HG03139 (cell line): ENCODE measurements at regions not wholly inside any gene's neighbourhood (a gene's known extent, or its start where the extent isn't known, plus 50 kb on each side); places are given as distances from the start of the nearest gene placed in this dataset.
"Not testable (repeated sequence)": the region's sequence is repeated elsewhere in the genome, so short reads cannot be mapped to it uniquely, and the experiment has no call there.

Experiments used
- ATAC-seq: cut with Tn5 transposase; IDR thresholded peaks from one replicate; pipeline ENCODE4 v1.9.1; 2021; ENCODE audit not compliant: unreplicated experiment

- no peak for ATAC-seq
Measured at GRCh38 chr2:21331625-21332370, 208.0 kb downstream of the TDRD15 start.

- ATAC-seq: no peak
Measured at GRCh38 chr2:21332993-21333625, 209.3 kb downstream of the TDRD15 start.

- no peak for ATAC-seq
Measured at GRCh38 chr2:21333684-21334083, 209.9 kb downstream of the TDRD15 start.

GRCh38 chr2:21346984-21347383, 223.2 kb downstream of the TDRD15 start:
- ATAC-seq: no peak

GRCh38 chr2:21353879-21354679, 230.3 kb downstream of the TDRD15 start:
- no peak for ATAC-seq

GRCh38 chr2:21356086-21356856, 232.5 kb downstream of the TDRD15 start:
- ATAC-seq: no peak

- ATAC-seq: no peak
Measured at GRCh38 chr2:21356857-21357255, 233.1 kb downstream of the TDRD15 start.

GRCh38 chr2:21358976-21359375, 235.2 kb downstream of the TDRD15 start:
- ATAC-seq: no peak

- no peak for ATAC-seq
Measured at GRCh38 chr2:21361384-21361783, 237.6 kb downstream of the TDRD15 start.

GRCh38 chr2:21361957-21362486, 238.3 kb downstream of the TDRD15 start:
- ATAC-seq: no peak

- ATAC-seq: no peak
Measured at GRCh38 chr2:21363364-21363763, 239.6 kb downstream of the TDRD15 start.

GRCh38 chr2:21367421-21367820, 243.7 kb downstream of the TDRD15 start:
- no peak for ATAC-seq

GRCh38 chr2:21369787-21370186, 246.0 kb downstream of the TDRD15 start:
- ATAC-seq: no peak

- ATAC-seq: no peak
Measured at GRCh38 chr2:21371499-21372003, 247.8 kb downstream of the TDRD15 start.

GRCh38 chr2:21372654-21373053, 248.9 kb downstream of the TDRD15 start:
- ATAC-seq: no peak

GRCh38 chr2:21376864-21377263, 253.1 kb downstream of the TDRD15 start:
- ATAC-seq: no peak

- no peak for ATAC-seq
Measured at GRCh38 chr2:21379140-21379539, 255.4 kb downstream of the TDRD15 start.

GRCh38 chr2:21379668-21380067, 255.9 kb downstream of the TDRD15 start:
- ATAC-seq: not testable (repeated sequence)

- no peak for ATAC-seq
Measured at GRCh38 chr2:21381421-21381820, 257.7 kb downstream of the TDRD15 start.

GRCh38 chr2:21382701-21383520, 259.1 kb downstream of the TDRD15 start:
- no peak for ATAC-seq
